NCI-H345 (cell line): ENCODE measurements at regions not wholly inside any gene's neighbourhood (a gene's known extent, or its start where the extent isn't known, plus 50 kb on each side); places are given as distances from the start of the nearest gene placed in this dataset.
"Not testable (repeated sequence)": the region's sequence is repeated elsewhere in the genome, so short reads cannot be mapped to it uniquely, and the experiment has no call there.

Experiments
- DNase-seq: peaks from one replicate; lab custom pipeline; 2025; lab: John Stamatoyannopoulos, UW

DNA sequence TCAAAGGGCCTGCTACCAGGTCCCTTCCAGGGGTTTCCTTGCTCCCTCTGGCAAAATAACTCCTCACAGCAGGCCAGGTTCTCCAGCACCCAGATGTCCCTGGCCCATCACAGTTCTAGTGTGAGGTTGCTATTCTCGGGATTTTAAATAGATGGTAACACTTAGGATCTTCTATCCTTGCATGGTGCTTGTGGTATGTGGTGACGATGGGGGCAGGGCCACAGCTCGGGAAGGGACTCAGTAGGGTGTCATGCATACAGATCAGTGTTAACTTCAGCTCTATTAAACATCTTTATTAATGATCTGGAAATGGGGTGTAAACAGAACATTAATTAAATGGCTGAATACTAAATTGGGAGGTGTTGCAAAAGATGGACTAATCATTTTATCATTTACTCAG lies 323.8 kb downstream of the QKI start:
- DNase-seq, result no peak

DNA sequence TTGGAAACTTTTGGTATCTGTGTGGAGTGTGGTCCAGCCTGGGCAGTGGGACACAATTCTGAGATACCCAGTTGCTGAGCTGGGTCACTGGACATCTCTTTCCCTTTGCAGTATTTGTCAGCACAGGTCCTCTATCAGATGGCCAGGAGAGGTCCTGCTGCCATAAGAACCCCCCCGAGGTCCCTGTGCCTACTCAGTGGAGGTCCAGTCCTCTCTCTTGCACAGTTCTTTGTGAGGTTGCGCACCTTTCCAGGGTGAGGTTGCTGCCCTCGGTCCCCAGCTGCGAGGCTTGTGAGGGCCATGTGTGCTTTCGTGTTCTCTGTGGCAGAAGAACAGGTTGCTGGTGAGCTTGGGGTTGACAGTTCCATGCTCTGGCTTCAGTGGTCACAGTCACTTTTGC lies 320.6 kb downstream of the QKI start:
- DNase-seq, result no peak

DNA sequence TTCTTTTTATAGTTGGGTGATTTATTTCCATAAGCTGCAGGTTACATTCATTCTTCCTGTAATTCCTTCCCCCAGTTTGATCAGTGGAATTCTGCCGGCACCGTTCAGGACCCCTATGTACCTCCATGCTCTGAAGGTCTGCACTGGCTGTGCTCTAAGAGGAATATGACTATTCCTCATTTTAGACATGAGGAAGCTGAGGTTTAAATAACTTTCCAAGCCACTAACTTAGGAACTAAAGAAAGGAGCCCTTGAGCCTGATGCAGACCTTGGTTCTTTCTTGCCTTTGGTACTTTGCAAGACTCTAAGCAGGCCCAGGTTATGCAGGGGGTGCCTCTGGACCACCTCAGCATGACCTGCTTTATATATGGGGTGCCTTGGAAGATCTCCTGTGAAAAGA lies 318.5 kb downstream of the QKI start:
- no peak for DNase-seq

DNA sequence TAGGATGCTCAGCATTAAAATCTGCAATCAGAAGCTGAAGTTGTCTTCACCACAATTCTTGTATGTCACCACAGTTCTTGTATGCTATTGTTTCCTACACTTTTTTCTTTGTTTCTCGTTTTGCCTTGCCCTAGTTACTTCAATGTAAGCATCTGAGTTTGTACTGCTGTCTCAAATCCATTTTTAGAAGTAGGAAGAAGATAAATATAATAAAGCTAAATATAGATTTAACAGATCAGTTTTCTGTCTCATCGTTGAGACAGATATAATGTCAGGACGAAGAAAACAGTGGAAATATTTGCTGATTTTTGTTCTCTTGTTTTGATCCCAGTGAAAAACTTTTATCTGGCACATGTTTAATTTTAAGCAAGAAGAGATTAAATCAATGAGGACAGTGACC lies 318.0 kb downstream of the QKI start:
- DNase-seq, result no peak

DNA sequence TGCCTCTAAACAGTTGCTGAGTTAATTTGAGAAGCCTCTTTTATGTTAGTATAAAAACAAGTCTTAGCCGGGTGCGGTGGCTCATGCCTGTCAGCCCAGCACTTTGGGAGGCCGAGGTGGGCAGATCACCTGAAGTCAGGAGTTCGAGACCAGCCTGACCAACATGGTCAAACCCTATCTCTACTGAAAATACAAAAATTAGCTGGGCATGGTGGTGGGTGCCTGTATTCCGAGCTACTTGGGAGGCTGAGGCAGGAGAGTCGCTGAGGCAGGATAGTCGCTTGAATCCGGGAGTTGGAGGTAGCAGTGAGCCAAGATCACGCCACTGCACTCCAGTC lies 317.5 kb downstream of the QKI start:
- not testable (repeated sequence) for DNase-seq

DNA sequence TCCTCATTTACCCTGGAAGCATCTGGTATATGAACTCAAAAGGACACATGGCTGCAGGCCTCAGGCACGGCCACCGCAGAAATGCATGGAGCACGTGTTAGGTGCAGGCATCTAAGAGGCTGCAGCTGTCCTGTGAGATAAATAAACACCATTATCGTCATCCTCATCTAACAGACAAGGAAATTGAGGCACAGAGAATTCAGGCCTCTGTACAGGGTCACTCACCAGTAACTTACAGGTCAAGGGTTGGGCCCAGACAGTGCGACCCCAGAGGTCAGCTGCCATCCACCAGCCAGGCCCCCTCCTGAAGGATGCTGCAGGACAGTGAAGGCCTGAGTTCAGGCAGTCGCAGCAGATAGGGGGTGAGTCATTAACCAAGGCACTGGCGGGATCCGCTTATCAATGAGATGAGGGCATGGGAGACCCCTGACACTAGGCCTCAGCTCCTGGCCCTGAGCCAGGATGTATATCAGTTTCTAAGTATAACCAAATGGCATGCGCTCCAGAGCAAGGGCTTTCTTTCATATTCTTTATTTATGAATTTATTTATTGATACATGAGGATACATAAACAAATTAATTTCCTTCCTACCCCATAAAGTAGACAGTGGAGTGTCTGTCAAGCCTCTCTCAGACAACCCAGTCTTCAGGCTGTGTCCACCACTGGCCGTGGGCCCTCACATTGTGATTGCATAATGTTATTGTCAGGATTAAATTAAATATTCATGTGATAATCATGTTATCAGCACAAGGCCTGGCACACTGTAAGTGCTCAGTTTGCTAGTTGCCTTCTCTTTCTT lies 316.9 kb downstream of the QKI start:
- no peak for DNase-seq

DNA sequence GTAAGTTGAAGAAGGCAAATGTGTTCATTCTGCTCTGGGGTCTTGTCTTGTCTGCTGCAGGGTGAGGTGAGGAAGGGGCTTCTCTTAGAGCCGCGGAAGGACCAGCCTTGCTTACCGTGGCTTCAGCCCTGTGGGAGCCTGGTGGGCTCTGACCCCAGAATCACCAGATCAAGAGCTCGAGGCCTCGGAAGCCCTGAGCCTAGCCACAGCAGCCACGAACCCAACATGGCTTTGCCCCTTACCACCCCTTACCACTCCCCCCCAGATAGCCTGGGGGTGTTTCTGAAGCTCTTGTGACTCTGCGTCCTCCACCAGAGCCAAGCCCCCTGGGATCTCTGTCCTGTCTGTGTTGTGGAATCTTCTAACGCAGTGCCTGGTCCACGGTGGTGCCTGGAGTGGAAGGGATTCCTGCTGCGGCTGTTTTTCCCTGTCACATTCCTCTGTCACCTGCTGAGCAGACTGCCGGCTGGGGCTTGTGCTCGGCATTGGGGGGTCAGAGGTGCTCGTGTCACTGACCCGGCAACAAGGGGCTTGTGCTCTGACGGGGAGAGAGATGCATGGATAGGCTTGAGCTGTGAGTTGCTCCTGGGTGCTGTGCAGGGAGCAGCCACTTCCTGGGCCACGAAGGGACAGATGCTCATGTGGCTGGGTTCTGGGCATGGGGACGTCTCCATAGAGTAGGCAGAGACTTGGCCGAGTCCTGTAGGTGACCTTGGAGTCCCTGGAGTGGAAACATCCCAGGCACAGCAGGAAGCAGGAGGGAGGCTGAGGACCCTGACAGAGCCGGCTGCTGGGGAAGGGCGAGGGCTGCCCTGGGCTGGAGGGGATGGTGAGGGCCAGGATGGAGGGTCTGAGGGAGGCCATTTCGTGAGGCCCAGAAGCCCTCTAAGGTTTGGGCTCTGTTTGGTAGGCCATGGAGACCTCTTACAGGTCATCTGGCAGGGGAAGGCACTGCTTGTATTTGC lies 316.0 kb downstream of the QKI start:
- DNase-seq, result no peak

DNA sequence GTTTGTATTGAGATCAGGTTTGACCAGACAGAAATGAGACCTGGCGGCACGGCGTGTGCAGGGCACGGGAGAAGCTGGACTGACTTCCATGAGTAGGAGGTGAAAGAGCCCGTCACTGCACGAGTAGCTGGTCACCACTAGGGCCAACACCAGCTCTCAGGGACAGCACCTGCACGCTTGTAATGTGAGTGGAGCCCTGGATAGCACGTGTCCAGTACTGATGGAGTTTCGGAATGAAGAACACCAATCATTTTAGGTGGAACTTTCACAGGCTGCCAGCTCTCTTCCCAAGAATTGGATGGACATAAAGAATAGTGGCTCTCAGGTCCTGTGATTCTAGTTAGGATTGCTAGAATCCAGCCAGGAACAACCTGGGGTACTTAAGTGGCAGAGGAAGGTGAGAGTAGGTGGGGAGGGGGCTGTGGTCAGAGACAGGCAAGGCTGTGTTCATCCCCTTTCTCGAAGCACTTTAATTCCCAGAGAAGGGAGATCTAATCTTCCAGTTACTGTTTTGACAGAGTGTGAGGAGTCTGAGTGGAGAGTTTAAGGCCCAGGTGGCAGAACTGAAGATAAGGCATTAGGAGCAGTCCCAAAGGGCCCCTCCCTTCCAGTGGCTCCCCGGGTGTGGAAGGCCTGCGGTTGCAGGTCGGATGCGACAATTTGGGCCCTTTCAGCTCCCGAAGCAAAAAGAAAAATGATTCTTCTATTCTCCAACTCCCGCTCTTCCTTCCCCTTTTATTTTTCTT lies 314.8 kb downstream of the QKI start:
- DNase-seq, result no peak

DNA sequence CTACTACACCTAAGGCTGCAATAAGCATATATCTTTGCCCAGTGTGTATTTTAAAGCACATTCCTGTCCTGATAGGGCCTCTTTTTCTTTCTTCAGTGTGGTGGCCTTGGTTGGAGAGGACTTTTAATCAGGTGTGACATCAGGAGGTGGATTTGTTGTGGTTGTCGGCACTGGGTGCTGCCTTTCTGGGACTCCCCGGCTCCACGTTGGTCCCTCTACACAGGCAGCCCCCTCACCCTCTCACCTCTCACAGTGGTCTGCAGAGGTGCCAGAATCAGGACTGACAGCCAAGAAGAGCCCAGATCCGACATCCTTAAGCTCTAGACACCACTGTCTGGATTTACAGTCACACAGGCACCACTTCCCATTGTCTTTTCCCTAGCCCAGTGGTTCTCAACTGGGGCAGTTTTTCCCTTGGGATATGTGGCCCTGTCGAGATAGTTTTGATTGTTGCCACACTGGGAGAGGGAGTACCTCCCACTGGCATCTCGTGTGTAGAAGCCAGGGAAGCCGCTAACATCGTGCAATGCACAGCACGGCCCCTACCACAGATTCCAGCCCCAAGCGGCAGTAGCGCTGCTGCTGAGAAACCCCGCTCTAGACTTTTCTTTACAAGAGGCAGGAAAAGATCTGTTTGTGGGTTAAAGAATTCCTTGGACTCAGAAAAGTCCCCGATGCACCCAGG lies 314.1 kb downstream of the QKI start:
- DNase-seq, result no peak

DNA sequence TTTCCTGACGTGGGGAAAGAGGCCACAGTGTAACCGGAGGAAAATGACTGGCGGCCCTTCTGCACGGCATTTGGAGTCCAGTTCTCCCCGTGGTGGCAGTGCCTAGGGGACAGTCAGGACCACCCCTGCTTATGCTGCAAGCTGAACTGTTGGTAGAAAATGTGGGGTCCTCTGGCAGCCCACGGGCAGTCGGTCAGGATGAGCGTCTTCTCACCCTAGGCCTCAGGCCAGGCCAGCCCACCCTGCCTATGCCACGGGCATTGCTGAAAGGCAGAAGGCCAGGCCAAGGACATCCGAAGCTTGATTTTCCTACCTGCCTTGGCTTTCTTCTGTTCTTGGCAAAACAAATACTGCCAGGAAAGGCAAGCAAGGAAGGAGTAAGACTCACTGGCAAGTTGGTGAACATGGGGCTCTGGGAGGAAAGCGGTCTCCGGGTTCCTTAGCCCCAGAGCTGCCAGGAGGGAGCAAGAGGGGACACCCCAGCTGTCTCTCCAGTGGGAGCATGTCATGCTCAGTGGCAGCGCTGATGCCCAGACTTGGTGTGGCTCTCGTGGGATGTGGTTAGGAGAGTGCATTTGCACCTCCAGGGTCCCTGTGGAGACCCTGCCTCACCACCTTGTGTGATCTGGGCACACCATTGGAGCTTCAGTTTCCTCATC lies 311.6 kb downstream of the QKI start:
- no peak for DNase-seq

DNA sequence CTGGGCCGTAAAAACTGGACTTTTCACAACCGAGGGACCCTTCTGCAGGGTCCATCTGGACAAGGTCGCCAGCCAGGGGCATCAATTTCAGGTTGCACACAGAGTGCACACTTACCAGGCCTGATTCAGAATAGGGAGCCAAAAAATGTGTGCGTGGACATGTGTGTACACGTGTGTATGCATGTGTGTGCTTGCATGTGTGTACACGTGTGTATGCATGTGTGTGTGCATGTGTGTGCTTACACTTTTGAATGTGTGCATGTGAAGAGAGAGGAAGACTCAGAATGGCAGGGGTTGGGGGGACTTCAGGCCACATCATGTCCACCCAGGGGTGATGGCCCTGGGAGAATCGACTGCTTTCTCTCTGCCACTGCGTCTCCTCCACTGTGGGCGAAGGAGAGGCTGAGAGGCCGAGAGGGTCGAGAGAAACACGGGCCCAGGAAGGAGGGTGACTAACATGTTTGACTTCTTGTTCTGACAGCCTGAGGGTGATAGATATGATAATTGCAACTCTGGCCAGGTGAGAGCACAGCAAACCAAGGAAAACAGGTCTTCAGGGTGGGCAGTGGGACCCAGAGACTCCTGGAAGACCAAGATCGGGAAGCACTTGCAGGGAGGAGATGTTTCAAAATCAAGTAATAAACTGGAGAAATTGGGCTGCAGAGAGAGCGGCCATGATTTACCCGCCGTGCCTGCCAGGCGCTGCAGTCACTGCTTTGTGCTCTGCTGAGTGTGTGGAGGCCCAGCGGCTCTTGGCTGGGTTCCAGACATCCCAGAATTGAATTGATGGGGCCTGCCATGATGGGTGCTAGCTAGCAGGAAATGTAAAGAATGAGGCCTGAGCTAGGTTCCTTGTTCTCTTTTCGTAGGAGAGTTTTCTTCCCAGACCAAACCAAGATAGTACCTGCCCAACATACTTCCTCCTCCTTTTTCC lies 310.8 kb downstream of the QKI start:
- DNase-seq, result peak; percentile 76

DNA sequence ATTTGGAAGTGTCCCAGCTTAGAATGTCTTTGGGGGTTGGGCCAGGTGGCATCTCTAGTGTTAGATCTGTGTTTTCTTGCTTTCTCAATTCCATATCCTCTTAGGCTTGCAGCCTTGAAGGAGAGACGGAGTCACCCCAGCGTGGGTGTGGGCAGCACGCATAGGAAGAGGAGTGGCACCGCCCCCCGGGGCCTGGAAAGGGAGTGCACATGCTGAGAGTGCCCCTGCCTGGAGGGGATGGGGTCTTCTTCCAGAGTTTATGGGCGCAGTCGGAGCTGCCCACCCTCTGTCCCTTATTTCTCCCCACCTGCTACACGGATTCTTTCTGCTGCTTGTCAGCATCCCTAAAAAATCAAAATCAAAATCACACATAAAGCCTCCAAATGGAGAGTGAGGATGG lies 309.7 kb downstream of the QKI start:
- DNase-seq, result no peak

DNA sequence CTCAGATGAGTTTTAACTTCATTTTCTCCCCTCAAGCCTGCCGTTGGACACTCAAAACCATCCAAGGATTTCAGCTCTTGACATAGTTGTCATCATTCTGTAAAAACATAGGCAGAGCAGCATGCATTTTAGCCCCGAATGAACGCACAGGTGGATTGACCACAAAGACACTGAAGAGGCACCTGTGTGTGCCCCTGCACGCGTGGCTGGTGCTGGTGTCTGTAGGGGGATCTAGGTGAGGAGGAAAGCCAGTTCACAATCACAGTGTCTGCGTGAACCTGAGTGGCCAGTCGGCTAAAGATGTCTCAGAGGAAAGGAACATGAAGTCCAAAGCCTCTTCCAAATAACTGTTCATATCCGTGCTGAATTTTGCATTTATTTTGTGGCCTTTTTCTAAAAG lies 309.2 kb downstream of the QKI start:
- DNase-seq, result no peak

DNA sequence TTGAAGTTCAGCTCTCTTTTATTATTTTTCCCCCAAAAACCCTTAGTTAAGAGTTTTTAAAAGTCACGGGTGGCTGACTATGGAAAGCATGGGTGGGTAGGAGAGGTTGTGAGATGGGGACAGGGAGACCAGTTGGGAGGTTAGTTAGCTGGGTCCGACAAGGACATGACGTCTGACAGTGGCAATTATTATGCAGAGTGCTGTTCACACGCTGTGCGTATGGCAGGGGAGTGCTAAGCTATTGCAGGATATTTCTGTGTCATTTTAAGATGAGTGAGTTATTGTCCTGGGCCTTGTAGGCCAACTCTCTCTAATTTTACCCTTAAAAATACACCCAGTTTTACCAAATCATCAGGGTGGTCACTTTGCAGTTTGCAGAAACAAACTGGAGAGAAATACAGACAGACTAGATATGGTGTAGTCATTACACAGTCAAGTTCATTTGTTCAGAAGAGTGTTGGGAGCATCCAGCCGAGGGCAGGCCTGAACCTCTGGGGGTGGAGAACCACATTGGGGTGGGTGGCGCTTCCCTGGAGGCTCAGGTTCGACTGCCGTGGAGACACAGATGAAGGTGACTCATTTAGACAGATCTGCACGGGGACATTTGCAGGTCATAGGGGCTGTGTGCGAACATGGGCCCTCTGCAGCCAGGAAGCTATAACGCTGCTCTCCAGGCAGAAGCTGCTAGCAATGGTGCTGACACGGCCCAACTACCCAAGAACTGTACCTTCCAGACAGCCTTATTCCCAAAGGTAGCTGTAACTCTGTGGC lies 307.6 kb downstream of the QKI start:
- DNase-seq, result no peak

DNA sequence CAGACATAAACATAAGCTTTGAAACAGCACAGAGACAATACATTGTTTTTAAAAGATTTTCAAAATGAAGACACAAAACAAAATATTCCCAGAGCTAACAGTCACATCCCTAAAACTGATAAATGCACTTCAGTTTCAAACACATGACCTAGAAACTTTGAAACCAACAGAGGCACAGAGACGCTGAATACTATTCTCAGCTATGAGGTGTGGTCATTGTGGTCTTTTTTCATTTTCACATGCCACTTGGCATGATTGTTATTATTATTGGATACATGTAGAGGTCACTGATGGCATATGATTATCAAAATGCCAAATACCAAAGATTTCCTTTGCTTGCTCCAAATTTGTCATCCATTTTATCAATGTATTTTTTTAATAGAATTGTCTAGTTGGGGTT lies 306.9 kb downstream of the QKI start:
- no peak for DNase-seq

DNA sequence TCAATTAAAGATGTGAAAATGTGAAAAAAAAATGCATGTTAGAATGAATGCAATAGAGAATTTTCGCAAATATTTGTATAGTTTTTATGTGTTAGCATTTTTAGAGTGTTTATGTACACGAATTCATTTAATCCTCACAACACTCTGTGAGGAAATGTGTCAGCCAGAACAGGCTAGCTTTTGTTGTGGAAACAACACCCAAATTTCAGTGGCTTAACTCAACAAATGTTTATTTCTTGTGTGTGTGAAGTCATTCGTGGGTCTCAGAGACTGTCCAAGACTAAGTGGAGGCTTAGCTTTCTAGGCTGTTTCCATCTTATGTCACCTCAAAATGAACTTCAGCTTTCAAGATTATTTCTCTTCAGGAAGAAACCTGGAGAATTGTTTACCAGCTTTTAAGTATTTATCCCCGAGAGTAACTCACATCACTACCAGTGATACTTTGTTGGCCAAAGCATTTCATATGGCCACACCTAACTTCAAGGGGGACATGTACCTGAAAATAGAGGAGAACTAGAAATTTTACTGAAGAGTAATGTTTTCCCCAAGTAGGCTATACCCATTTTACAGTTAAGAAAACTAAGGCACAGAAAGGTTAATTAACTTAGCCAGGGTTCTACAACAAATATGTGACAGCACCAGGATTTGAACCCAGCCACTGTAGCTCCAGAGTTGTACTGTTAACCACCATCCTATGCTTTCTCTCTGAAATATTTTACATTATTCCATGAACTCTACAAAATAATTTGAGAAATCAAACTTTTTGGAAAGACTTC lies 306.1 kb downstream of the QKI start:
- DNase-seq, result no peak

DNA sequence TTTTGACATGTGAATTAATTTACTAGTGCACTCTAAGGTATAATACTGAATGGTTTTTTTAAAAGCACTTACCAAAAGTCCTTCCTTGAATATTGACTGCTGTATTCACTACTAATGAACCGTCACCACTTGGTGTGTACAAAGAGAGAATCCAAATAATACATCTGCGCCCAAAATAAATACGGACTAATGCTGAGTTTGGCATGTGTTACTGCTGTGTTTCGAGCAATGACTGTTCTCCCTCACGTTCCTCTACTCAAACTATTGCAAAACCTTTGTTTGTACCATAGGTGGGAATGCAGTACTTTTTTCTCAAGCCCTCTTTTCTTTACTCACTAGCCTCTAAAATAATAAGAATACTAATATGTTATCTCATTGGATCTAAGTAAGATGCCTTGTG lies 305.5 kb downstream of the QKI start:
- peak; percentile 78 for DNase-seq

DNA sequence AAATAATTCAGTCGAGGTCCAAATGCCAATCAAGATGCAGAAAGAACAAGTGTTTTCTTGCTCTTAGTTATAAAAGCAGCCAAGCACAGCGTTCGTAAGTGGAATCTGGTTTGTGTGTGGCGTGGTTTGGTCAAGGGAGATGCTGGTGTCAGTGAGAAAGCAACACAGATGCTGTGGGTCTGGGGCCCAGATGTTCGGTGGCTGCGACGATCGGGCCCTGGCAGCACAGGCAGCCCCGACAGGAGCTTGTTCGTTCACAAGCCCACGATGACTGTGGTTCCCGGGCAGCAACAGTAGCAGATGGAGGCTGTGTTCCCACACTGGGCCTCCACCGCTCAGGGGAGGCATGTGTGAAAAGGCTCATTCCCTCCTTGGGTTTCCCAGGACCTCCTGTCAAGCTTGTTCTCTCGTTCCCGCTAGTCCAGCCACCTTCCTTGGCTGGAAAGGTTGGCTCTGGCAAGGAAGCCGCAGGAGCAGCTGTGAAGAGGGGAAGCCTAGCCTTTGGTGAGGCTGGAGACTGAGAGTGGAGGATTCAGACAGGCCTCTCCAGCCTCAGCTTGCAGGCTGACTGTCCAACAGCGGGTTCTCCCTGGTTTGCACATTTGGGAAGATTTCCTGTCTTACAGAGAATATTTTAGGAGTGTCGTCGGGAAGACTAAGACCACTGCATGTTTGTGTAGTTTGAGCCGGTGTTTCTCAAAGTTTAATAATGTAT lies 304.7 kb downstream of the QKI start:
- DNase-seq, result no peak
